GM21360 (cell line): ENCODE measurements at regions not wholly inside any gene's neighbourhood (a gene's known extent, or its start where the extent isn't known, plus 50 kb on each side); places are given as distances from the start of the nearest gene placed in this dataset.

ENCODE experiments used
- ATAC-seq: cut with Tn5 transposase; IDR thresholded peaks from one replicate; pipeline ENCODE4 v1.9.1; 2021; ENCODE audit warnings: mild to moderate bottlenecking, moderate library complexity; ENCODE audit not compliant: unreplicated experiment

DNA sequence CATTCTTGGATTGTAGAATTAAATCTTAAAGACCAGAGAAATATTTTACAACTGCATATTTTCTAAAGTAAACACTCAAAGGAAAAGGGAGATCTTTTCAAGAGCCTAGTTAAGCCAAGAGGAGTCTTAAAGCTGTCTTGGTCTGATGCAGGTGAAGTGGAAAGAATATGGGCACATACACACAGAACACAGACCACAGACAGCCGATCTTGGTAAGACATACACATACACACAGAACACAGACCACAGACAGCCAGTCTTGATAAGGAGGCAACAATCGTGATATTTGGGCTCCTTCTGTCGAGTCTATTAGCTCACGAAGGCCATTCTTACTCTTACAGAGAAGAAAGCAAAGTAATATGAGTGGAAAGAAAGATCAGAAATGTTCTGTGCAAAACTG lies 1153.9 kb upstream of the TMPRSS15 start:
- no peak for ATAC-seq

DNA sequence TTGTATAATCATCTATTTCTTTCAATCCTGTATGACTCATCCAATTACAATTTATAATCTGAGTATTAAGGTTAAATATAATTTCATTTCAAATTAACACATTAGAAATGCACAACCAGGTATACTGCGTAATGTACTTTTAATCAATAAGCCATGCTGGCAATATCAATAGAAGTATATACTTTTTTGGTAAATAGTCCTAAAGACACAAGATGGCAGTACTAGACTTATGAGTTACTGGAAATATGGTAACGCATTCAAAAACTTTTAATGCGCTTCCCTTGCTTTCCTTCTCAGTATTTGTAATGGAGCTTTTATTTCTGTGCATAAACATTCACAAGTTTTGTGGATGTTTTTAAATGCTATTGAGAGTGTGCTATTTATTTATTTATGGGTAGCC lies 1162.0 kb upstream of the TMPRSS15 start:
- ATAC-seq = no peak

DNA sequence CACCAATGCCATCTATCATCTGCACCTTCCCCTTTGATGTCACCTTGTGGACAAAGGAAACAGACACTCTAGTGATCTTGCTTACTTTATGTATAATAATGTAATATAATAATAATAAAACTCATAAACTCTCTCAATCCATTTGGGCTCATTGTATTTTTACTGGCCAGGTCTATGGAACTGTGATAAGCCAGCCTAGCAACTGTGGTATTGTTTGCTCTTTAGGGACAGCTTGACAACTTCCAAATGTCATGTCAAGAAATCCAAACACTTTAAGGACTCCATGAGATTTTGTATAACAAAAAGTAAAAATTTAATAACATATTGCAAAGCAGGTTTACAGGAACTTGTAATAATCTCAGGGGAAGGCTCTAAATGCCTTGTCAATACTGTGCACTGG lies 1163.4 kb upstream of the TMPRSS15 start:
- ATAC-seq = no peak

GRCh38 chr21:19577381-19577780 lies 1173.8 kb upstream of the TMPRSS15 start:
- ATAC-seq = no peak

- ATAC-seq = no peak
Measured at GRCh38 chr21:19590044-19590443, 1186.5 kb upstream of the TMPRSS15 start.

DNA sequence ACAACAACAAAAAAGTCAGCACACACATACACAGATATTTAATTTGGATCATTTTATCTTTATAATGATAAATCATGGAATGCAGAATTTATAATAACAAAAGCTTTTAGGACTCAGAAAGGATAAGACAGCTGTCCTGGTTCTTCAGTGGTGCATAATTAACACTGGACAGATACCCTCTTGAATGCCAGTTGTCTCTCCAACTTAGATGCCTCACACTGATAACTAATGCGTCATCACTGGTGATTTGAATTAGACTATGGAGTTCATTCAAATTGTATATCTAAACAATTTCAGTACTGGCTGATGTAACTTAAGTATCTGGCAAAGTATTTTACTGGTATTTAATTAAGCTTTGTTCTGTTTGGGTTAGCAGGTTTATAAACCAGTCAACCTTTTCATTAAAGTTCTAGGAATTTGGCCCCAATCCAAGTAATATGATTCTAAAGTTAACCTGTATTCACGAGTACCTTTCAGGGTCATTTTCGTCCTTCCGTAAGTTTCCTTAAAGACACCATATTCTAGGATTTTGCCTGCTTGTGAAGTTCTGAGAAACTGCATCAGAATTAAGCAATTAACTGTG lies 1199.5 kb upstream of the TMPRSS15 start:
- no peak for ATAC-seq

DNA sequence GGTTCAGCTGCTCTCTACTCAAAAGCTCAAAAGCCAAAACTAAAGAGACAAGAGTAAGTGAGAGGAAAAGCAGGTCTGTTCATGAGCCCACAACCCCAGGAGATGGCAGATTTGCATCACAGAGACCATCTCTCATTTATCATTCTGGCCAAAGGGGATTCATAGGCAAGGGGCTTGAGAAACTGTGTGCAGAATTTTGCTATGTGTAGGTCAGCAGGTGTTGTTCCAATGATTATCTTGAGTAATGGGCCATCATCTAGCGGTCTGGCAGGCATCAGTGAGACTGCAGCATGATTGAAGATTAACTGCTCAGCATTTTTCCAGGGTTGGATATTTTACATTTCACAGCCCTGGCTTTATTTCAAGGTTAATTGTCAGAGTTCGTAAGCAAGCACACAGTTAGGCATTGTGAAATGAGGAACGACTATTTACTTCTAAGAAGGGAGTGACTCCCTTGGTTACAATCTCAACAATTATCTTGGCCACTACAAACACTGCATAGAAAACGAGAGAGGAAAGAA lies 1204.6 kb upstream of the TMPRSS15 start:
- no peak for ATAC-seq

GRCh38 chr21:19609611-19610010 lies 1206.0 kb upstream of the TMPRSS15 start:
- ATAC-seq = no peak

DNA sequence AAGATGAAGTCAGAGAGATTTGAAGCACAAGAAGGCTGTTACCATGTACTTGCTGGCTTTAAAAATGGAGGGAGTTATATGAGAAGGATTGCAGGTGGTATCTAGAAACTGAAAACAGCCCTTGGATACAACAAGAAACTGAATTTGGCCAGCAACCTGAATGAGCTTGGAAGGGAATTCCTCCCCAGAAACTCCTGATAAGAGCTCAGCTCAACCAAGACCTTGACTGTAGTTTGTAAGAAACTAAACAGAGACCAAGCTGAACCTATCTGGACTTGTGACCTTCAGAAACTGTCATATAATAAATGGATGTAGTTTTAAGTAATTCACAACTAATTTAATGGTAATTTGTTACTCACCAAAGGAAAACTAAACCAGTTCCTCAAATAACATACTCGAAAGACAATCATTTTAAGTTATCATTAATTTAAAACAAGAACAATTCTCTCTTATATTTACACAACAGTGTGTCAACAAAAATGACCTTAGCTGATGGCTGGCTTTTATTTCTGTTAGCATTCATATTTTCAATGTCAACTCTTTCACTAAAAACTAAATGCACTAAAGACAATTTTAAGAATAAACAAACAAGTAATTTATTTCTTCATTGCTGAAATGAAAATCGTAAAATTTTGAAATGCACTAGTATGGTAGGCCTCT lies 1218.4 kb upstream of the TMPRSS15 start:
- no peak for ATAC-seq

GRCh38 chr21:19640964-19641363 lies 1237.4 kb upstream of the TMPRSS15 start:
- no peak for ATAC-seq

DNA sequence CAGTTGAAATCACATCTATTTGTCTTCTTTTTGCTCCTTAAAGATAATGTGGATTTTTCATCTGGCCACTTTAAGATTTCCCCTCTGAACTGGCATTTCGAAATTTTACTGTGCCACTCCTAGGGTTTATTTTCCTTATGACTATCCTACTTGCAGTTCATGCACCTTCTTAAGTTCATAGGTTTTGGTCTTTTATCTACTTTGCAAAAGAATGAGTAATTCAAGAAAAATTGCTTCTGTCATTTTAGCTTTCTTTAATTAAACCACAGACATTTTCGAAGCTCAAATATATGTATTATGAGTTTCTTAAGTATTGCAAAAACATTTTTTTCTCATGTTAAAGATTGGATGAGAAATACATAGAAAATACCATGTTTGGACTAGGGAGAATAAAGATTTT lies 1244.8 kb upstream of the TMPRSS15 start:
- ATAC-seq = no peak

DNA sequence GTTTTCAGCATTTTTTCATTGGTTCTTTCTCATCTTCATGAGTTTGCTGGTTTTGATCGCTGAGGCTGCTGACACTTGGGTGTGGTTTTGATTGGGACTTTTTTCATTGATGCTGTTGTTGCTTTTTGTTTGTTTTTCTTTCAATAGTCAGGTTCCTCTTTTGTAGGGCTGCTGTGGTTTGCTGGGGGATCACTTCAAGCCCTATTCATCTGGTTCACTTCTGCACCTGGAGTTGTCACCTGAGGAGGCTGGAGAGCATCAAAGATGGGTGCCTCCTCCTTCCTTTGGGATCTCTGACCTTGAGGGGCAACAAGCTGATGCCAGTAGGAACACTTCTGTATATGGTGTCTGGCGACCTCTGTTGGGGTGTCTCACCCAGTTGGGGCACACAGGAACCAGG lies 1279.9 kb upstream of the TMPRSS15 start:
- no peak for ATAC-seq

GRCh38 chr21:19684328-19684727 lies 1280.7 kb upstream of the TMPRSS15 start:
- ATAC-seq = no peak

- ATAC-seq = no peak
Measured at GRCh38 chr21:19692231-19692630, 1288.6 kb upstream of the TMPRSS15 start.

DNA sequence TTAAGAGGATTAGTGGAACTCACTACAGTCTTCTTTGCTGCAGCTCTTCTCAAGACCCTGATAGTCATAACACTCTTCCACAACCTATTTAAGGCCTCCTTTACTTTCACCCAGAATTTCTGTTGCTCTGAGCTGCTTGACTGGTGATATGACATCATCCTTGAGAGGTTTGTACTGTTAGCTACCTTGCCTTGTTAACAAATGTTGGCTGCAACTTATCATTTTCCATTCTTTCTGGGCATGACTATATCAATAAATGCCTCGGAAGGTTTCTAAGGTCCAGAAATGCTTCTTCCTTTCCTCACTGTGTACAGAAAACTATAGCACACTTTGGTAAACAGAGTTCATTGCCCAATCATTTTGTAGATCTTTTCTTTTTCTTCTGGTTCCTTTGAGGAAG lies 1292.2 kb upstream of the TMPRSS15 start:
- ATAC-seq = no peak

GRCh38 chr21:19700476-19700875 lies 1296.9 kb upstream of the TMPRSS15 start:
- ATAC-seq = no peak

DNA sequence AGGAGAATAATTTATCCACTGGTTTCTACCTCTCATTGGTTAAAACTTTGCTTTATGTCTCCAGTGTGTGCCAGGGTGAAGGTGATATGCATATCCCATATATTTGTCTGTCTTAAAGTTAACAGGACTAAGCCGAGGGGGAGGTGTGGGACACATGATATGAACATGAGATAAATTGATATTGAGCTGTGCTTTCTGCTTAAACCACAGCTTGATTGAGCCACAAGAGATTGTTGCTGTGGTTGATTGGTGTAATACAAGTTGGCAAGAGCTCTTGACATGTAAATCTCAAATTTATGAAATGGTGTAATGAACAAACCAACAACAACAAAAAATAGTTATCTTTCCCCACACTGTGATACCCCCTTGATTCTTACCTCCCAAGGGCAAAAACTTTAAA lies 1295.5 kb upstream of the NCAM2 start:
- ATAC-seq = no peak

- no peak for ATAC-seq
Measured at GRCh38 chr21:19704832-19705231, 1293.4 kb upstream of the NCAM2 start.

DNA sequence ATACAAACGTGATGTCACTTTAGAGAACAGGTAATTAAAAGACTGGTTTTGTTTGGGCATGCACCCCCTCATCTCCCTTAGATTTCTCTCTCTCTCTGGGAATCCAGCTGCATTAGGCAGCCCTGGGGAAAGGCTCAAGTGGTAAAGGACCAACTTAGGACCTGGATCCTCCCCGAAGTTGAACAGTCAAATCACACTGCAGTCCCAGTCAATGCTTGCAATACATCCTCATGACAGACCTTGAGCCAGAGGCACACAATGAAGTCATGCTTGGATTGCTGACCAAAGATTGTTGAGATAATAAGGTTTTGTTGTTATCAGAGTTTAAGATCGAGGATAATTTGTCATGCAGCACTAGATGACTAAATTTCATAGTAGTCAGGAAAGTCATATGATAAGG lies 1285.8 kb upstream of the NCAM2 start:
- ATAC-seq = no peak

DNA sequence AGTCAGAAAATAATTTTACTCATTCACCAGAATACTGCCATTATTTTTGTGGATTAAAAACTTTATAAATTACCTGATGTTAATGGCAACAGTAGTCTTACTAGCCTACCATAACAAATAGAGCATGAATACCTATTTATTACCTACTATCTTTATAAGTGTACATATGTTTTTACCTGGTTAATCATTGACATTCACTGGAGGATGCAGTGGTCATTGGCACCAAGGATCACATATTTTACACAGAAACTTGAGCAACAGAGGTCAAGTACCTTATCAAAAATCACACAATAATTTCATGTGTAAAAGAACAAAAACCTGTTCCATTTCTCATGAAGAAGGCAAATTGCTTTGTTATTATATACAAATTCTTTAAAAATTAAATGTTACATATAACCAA lies 1284.9 kb upstream of the NCAM2 start:
- no peak for ATAC-seq

DNA sequence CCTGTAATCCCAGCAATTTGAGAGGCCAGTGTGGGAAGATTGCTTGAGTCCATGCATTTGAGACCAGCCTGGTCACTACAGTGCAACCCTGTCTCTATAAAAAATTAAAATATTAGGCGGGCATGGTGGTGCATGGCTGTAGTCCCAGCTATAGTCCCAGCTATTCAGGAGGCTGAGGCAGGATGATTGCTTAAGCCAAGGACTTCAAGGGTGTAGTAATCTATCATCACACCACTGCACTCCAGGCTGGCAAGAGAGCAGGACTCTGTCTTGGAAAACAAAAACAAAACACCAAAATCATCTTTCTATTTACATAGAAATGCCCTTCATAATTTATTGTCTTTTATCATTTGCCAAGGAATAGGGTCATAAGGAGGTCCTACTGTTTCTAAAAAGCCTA lies 1274.1 kb upstream of the NCAM2 start:
- no peak for ATAC-seq

- ATAC-seq = no peak
Measured at GRCh38 chr21:19731251-19731650, 1267.0 kb upstream of the NCAM2 start.

DNA sequence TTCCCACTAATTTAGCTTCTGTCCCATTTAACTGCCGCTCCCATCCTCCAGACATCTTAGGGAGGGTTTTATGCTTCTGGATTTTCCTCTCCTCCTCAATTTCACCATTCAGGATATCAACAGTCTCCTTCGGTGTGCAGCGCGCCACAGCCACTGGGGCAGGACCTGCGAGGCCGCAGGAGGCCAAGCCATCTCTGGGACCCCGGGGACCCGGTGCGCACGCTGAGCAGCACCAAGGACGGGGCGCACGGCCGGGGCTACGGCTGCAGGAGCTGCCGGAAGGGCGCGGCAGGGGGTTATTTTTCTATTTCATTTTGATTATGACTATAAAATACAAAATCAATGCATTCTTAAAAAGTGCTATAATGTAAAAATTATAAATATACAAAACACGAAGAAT lies 1238.4 kb upstream of the NCAM2 start:
- no peak for ATAC-seq
